AG10803 (cell line): ENCODE measurements at regions not wholly inside any gene's neighbourhood (a gene's known extent, or its start where the extent isn't known, plus 50 kb on each side); places are given as distances from the start of the nearest gene placed in this dataset.

Experiments
- DNase-seq: peaks from one replicate; pipeline ENCODE4 v3.0.0; 2010; ENCODE audit warnings: low read depth
- H3K4me3 ChIP-seq: 2 replicates; pipeline ENCODE4 v1.5.1; 2011; ENCODE audit warnings: mild to moderate bottlenecking, low read length, control low read depth
- TF ChIP-seq, protein P1 (sequence below): conservative IDR thresholded peaks from 2 replicates; pipeline ENCODE4 v1.5.1; 2011; ENCODE audit warnings: mild to moderate bottlenecking, low read length, control low read depth, inconsistent platforms

DNA sequence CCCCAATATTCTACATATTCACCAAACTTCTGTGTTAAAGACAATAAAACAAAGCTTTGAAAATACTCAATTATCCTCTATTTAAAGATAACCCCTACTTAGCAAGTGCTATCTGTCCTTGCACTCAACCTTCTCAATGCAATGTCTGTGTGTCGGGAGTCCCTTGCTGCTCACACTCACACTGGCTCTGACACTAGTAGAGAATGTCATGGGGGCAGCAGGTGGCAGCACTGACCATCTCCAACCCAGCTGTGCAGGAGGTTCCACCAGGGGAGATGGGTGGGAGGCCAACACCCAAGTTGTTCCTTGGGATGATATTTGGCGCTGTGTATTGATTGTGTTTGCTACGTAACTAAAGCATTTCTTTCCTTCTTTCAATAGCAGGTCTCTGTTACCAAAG, 59.4 kb upstream of the SIMC1 start:
- H3K4me3 ChIP-seq: no peak overlapping the region
- TF ChIP-seq, protein P1, sequence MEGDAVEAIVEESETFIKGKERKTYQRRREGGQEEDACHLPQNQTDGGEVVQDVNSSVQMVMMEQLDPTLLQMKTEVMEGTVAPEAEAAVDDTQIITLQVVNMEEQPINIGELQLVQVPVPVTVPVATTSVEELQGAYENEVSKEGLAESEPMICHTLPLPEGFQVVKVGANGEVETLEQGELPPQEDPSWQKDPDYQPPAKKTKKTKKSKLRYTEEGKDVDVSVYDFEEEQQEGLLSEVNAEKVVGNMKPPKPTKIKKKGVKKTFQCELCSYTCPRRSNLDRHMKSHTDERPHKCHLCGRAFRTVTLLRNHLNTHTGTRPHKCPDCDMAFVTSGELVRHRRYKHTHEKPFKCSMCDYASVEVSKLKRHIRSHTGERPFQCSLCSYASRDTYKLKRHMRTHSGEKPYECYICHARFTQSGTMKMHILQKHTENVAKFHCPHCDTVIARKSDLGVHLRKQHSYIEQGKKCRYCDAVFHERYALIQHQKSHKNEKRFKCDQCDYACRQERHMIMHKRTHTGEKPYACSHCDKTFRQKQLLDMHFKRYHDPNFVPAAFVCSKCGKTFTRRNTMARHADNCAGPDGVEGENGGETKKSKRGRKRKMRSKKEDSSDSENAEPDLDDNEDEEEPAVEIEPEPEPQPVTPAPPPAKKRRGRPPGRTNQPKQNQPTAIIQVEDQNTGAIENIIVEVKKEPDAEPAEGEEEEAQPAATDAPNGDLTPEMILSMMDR: no peak
- no peak for DNase-seq

GRCh38 chr5:176180339-176180738, 57.9 kb upstream of the SIMC1 start:
- H3K4me3 ChIP-seq: no peak overlapping the region
- peak; percentile 43 for DNase-seq
- TF ChIP-seq, protein P1: no peak

DNA sequence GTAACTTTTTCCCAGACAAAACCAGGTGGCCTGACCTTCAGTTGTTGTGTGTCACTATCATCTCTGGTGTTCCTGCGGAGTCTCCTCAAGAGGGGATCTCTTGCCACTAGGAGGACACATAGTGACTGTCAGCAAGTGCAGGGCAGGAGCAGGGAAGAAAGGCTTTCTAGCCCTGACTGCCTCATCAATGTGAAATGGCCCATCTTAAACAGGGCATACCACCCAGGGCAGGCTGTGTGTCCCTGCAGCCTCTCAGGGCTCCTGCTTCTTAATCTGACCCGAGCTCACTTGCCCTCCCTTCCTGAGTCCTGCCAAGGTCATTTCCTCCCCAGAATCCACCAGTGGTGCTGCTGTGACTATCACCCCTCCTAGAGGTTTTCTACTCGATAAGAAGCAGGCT, 57.4 kb upstream of the SIMC1 start:
- H3K4me3 ChIP-seq: no peak overlapping the region
- no peak for DNase-seq
- TF ChIP-seq, protein P1: no peak

DNA sequence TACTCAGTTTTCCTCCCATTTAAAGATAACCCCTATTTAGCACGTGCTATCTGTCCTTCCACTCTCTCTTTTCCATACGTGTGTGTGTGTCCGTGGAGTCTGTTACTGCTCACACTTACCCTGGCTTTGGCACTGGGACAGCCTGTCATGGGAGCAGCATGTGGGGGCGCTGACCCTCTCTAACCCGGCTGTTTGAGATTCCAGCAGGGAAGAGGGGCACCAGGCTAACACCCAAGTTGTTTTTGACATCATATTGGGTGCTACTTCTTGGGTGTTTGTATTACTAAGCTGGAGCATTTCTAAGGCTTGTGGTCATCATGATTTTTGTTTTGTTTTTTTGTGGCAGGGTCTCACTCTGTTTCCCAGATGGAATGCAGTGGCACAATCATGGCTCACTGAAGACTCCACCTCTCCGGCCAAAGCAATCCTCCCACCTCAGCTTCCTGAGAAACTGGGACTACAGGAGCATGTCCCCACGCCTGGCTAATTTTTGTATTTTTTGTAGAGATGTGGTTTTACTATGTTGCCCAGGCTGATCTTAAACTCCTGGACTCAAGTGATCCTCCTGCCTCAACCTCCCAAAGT, 56.9 kb upstream of the SIMC1 start:
- TF ChIP-seq, protein P1: no peak
- DNase-seq: no peak

GRCh38 chr5:176183321-176184074, 54.7 kb upstream of the SIMC1 start:
- no peak overlapping the region for H3K4me3 ChIP-seq
- TF ChIP-seq, protein P1: no peak
- DNase-seq: no peak

More for the DNA sequence above, 56.9 kb upstream of the SIMC1 start:
- no peak overlapping the region for H3K4me3 ChIP-seq

DNA sequence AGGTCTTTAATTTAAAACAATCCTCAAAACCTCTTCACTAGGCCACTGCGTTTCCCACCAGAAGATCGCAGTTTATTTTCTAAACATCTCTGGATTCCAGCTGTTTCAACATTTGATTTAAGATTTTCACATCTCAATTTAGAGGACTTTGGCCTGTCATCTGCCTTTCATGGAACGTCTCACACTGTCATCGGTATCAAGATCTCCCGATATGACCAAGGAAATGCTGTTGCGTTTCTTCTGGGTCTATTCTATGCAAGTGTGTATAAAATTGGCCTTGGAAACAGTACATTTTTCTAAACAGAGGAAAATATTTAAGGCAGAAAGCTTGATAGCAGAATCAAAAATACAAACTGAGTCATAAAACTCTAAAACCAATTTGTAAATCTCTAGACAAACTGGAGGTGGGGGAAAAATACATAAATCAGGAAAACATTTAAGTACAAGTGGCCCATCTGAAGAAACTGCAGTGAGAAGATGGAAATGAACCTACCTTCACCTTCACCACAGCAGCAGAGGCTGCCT, 53.6 kb upstream of the SIMC1 start:
- no peak for DNase-seq
- no peak overlapping the region for H3K4me3 ChIP-seq

More for the DNA sequence above, 53.6 kb upstream of the SIMC1 start:
- TF ChIP-seq, protein P1: no peak
